NT2/D1 (cell line): ENCODE measurements at regions not wholly inside any gene's neighbourhood (a gene's known extent, or its start where the extent isn't known, plus 50 kb on each side); places are given as distances from the start of the nearest gene placed in this dataset.

ENCODE experiments used
- YY1 ChIP-seq: IDR thresholded peaks from 2 replicates; pipeline ENCODE4 v1.6.1; 2011; ENCODE audit not compliant: insufficient read length, insufficient read depth
- ZNF274 ChIP-seq: IDR thresholded peaks from 2 replicates; pipeline ENCODE4 v1.6.1; 2011; ENCODE audit warnings: mild to moderate bottlenecking, low read depth, low read length

DNA sequence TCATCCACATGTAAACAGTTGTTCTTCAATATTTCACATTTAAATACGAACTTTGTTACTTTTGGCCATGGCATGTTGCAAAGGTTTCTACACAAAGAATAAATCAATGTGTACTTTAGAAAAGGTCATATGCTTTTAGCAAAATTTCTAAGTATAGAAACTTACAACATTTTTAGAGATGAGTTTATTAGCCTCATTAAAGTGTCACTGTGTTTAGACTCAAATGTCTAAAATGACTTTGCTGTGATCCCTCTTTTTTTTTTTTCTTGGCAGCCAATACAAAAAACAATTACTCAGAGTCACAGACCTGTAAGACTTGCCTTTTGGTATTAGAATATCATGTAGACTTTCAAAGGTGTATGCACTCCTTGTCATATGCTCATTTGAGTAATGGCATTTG is 349.3 kb upstream of the KIAA1217 start:
- no peak for TF ChIP-seq ZNF274
- no peak for TF ChIP-seq YY1
